Duodenal mucosa (tissue), 2 donors: ENCODE measurements at regions not wholly inside any gene's neighbourhood (a gene's known extent, or its start where the extent isn't known, plus 50 kb on each side); places are given as distances from the start of the nearest gene placed in this dataset.

Experiments
- H3K27ac ChIP-seq: one replicate; pipeline ENCODE4 v1.7.0; 2013; ENCODE audit warnings: low read depth, low read length
- H3K27me3 ChIP-seq, 2 donors: one replicate each; pipeline ENCODE4 v1.7.0; 2013; ENCODE audit warnings: low read length in 2 of 2, control low read depth in 1 of 2; ENCODE audit not compliant: insufficient read depth in 2 of 2, control insufficient read depth in 1 of 2
- H3K36me3 ChIP-seq, 2 donors: one replicate each; pipeline ENCODE4 v1.7.0; 2013; ENCODE audit warnings: low read length in 2 of 2, control low read depth in 1 of 2; ENCODE audit not compliant: insufficient read depth in 2 of 2, control insufficient read depth in 1 of 2
- H3K4me1 ChIP-seq, 2 donors: one replicate each; pipeline ENCODE4 v1.7.0; 2013; ENCODE audit warnings: low read length in 2 of 2, control low read depth in 1 of 2; ENCODE audit not compliant: insufficient read depth in 2 of 2, control insufficient read depth in 1 of 2
- H3K4me3 ChIP-seq, 2 donors: one replicate each; pipeline ENCODE4 v1.7.0; 2013; ENCODE audit warnings: low read length in 2 of 2, low read depth in 1 of 2
- H3K9ac ChIP-seq, 2 donors: one replicate each; pipeline ENCODE4 v1.7.0; 2013; ENCODE audit warnings: low read length in 2 of 2, low read depth in 1 of 2
- H3K9me3 ChIP-seq, 2 donors: one replicate each; pipeline ENCODE4 v1.7.0; 2013; ENCODE audit warnings: low read length in 2 of 2, control low read depth in 1 of 2; ENCODE audit not compliant: control insufficient read depth in 1 of 2

GRCh38 chr7:3246651-3247050, 54.4 kb upstream of the SDK1 start:
- Histone ChIP-seq H3K9me3 (peaks cover 0 to 3% of the 10 kb centered on the region in 2 donors), H3K4me1 (no peaks in the 10 kb centered on the region), H3K27me3 (no peaks in the 10 kb centered on the region), H3K4me3 (no peak overlapping the region), H3K36me3 (no peaks in the 10 kb centered on the region), H3K27ac (no peak overlapping the region), H3K9ac (no peak overlapping the region)

GRCh38 chr7:3250725-3251124, 50.3 kb upstream of the SDK1 start:
- no peaks in the 10 kb centered on the region for H3K36me3 ChIP-seq
- H3K9ac ChIP-seq: no peak overlapping the region
- no peaks in the 10 kb centered on the region for H3K4me1 ChIP-seq
- no peaks in the 10 kb centered on the region for H3K27me3 ChIP-seq
- no peak overlapping the region for H3K27ac ChIP-seq
- H3K9me3 ChIP-seq: peaks cover 0 to 3% of the 10 kb centered on the region in 2 donors
- no peak overlapping the region for H3K4me3 ChIP-seq
